PC-9 (cell line): ENCODE measurements at regions not wholly inside any gene's neighbourhood (a gene's known extent, or its start where the extent isn't known, plus 50 kb on each side); places are given as distances from the start of the nearest gene placed in this dataset.

ENCODE experiments used
- EZH2 ChIP-seq: fragments of 200-600 bp; sonication (generic); IDR thresholded peaks from 2 replicates; pipeline ENCODE4 v1.8.0; 2017; ENCODE audit warnings: antibody characterized with exemption, low read depth
- TF ChIP-seq, protein P1 (sequence below): fragments of 200-600 bp; sonication (generic); conservative IDR thresholded peaks from 2 replicates; pipeline ENCODE4 v1.6.1; 2017; ENCODE audit warnings: mixed run types, antibody characterized with exemption, mild to moderate bottlenecking, moderate library complexity

DNA sequence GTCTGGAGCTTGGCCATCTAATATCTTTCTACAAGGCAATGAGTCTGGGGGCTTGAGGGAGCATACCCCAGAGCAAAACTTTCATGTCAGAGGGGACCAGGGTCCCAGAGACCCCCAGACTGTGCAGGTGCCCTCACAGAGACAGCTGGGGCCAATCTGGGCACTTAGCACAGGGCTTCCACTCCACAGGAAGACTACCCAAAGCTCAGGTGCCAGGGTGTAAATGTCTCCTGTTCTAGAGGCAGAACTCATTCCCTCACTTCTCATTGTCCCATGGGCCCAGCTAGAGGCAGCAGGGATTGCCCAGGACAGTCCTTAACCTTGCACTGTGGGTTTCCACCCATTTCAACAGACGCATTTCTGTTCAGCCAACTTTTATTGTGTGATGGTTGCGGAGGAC is 246.9 kb downstream of the ACTR3B start:
- TF ChIP-seq EZH2: no peak
- TF ChIP-seq, protein P1, sequence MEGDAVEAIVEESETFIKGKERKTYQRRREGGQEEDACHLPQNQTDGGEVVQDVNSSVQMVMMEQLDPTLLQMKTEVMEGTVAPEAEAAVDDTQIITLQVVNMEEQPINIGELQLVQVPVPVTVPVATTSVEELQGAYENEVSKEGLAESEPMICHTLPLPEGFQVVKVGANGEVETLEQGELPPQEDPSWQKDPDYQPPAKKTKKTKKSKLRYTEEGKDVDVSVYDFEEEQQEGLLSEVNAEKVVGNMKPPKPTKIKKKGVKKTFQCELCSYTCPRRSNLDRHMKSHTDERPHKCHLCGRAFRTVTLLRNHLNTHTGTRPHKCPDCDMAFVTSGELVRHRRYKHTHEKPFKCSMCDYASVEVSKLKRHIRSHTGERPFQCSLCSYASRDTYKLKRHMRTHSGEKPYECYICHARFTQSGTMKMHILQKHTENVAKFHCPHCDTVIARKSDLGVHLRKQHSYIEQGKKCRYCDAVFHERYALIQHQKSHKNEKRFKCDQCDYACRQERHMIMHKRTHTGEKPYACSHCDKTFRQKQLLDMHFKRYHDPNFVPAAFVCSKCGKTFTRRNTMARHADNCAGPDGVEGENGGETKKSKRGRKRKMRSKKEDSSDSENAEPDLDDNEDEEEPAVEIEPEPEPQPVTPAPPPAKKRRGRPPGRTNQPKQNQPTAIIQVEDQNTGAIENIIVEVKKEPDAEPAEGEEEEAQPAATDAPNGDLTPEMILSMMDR: no peak
